ENCODE measurements at regions not wholly inside any gene's neighbourhood (a gene's known extent, or its start where the extent isn't known, plus 50 kb on each side); places are given as distances from the start of the nearest gene placed in this dataset.

GRCh38 chr5:28448791-28449190 lies 1410.4 kb upstream of the CDH9 start:
- DNase-seq (ENCODE audit: low read depth, low spot score) (no peak), FAIRE-seq (no peak)
- ChIA-PET POLR2A (no interaction called here), CTCF (no interaction called here)
- Histone ChIP-seq H3K4me2 (ENCODE audit: insufficient read depth, low read length) (no peak overlapping the region), H3K9me3 (replicated peaks; ENCODE audit: control insufficient read depth, insufficient read depth, low read length) (no peaks in the 10 kb centered on the region), H3K4me3 (replicated peaks in 1 of 3; ENCODE audit: insufficient read depth in 1 of 3, low read depth in 1 of 3, low read length in 3 of 3) (no peak overlapping the region), H3K27ac (ENCODE audit: insufficient read depth, low read depth, low read length) (no peak overlapping the region), H3K27me3 (ENCODE audit: control insufficient read depth in 2 of 2, insufficient read depth in 2 of 2, low read length in 2 of 2) (no peaks in the 10 kb centered on the region), H2AFZ (ENCODE audit: low read depth, low read length) (no peak overlapping the region), H3K9me1 (replicated peaks; ENCODE audit: control insufficient read depth, extremely low read depth, insufficient read depth, low read length) (no peaks in the 10 kb centered on the region), H3K79me2 (ENCODE audit: control insufficient read depth, insufficient read depth, low read length) (no peaks in the 10 kb centered on the region), H3K9ac (replicated peaks; ENCODE audit: extremely low read depth, insufficient read depth, low read length) (no peak overlapping the region), H3K4me1 (ENCODE audit: control insufficient read depth, extremely low read depth, insufficient read depth, low read length) (no peaks in the 10 kb centered on the region), H4K20me1 (replicated peaks; ENCODE audit: control insufficient read depth, extremely low read depth, insufficient read depth, low read length) (no peaks in the 10 kb centered on the region), H3K36me3 (ENCODE audit: control insufficient read depth in 2 of 2, extremely low read depth in 1 of 2, insufficient read depth in 2 of 2, low read length in 2 of 2) (no peaks in the 10 kb centered on the region)
- no TSS peak for BruUV-seq (replicated peaks)
- dilution Hi-C loops (cut with MboI; ENCODE audit: extremely low pct_ligation_motif_present, low sequenced_read_pairs) (no loop called here), intact Hi-C loops (cut with micrococcal nuclease) (no loop called here)
- TF ChIP-seq, protein P1, sequence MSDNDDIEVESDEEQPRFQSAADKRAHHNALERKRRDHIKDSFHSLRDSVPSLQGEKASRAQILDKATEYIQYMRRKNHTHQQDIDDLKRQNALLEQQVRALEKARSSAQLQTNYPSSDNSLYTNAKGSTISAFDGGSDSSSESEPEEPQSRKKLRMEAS (IDR thresholded peaks at IDR 0.05; ENCODE audit: insufficient read depth, insufficient read length) = no peak
- no peak for TF ChIP-seq POLR2AphosphoS5 (IDR thresholded peaks at IDR 0.05; ENCODE audit: insufficient read depth, low read depth, low read length)
- TF ChIP-seq GATA2 (IDR thresholded peaks at IDR 0.05; ENCODE audit: insufficient read depth, insufficient read length, low read depth, low read length) = no peak
- no peak for TF ChIP-seq POLR2A (IDR thresholded peaks at IDR 0.05; ENCODE audit: low read depth, low read length)
- no peak for TF ChIP-seq MYC (IDR thresholded peaks at IDR 0.05; ENCODE audit: low read depth, low read length)
- no peak for TF ChIP-seq FOS (IDR thresholded peaks at IDR 0.05; ENCODE audit: borderline replicate concordance, insufficient read depth, low read length)
- TF ChIP-seq JUN (IDR thresholded peaks at IDR 0.05; ENCODE audit: borderline replicate concordance, insufficient read depth, insufficient read length, low read depth) = no peak
- no peak for TF ChIP-seq EZH2 (IDR thresholded peaks at IDR 0.05; ENCODE audit: borderline replicate concordance, low read depth, low read length, severe bottlenecking)
- TF ChIP-seq, protein P2, sequence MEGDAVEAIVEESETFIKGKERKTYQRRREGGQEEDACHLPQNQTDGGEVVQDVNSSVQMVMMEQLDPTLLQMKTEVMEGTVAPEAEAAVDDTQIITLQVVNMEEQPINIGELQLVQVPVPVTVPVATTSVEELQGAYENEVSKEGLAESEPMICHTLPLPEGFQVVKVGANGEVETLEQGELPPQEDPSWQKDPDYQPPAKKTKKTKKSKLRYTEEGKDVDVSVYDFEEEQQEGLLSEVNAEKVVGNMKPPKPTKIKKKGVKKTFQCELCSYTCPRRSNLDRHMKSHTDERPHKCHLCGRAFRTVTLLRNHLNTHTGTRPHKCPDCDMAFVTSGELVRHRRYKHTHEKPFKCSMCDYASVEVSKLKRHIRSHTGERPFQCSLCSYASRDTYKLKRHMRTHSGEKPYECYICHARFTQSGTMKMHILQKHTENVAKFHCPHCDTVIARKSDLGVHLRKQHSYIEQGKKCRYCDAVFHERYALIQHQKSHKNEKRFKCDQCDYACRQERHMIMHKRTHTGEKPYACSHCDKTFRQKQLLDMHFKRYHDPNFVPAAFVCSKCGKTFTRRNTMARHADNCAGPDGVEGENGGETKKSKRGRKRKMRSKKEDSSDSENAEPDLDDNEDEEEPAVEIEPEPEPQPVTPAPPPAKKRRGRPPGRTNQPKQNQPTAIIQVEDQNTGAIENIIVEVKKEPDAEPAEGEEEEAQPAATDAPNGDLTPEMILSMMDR (IDR thresholded peaks at IDR 0.05; ENCODE audit: extremely low read depth in 1 of 2, insufficient read depth in 1 of 2, low read depth in 1 of 2, low read length in 2 of 2) = no peak

All from endothelial cell of umbilical vein (primary cell).